AG04449 (cell line): ENCODE measurements at regions not wholly inside any gene's neighbourhood (a gene's known extent, or its start where the extent isn't known, plus 50 kb on each side); places are given as distances from the start of the nearest gene placed in this dataset.

ENCODE experiments used
- CTCF ChIA-PET: fragments of 350-600 bp; formaldehyde crosslinking; extraction: SDS; loops from one replicate; lab custom pipeline; 2021; ENCODE audit warnings: antibody characterized with exemption; lab: Yijun Ruan, JAX
- POLR2A ChIA-PET: fragments of 400-600, 350-600 bp; formaldehyde crosslinking; extraction: SDS; loops from one replicate; lab custom pipeline; 2020; ENCODE audit warnings: antibody characterized with exemption, inconsistent platforms; lab: Yijun Ruan, JAX
- DNase-seq: peaks from one replicate; pipeline ENCODE4 v3.0.0-alpha.2; 2010; ENCODE audit warnings: low read depth, low spot score
- H3K4me3 ChIP-seq: 2 replicates; pipeline ENCODE4 v1.5.1; 2011; ENCODE audit warnings: low read depth, mild to moderate bottlenecking, control low read depth, low read length
- TF ChIP-seq, protein P1 (sequence below): IDR thresholded peaks from one replicate; pipeline ENCODE4 v1.5.1; 2011; ENCODE audit warnings: mild to moderate bottlenecking, moderate library complexity, low read length, control low read depth, inconsistent platforms; ENCODE audit not compliant: insufficient read depth; ENCODE audit errors: missing control alignments

GRCh38 chr7:149569726-149570422 is 72.3 kb upstream of the ZNF746 start:
- POLR2A ChIA-PET, result no interaction called here

GRCh38 chr7:149569025-149569725 is 71.6 kb upstream of the ZNF746 start:
- no peak overlapping the region for H3K4me3 ChIP-seq
- ChIA-PET CTCF (interaction anchor here (1.6 kb wide), 1 partner anchor 9 kb away, joined by 5 read pairs; no protein-coding TSS in a partner anchor), POLR2A (no interaction called here)
- DNase-seq, result no peak
- TF ChIP-seq, protein P1, sequence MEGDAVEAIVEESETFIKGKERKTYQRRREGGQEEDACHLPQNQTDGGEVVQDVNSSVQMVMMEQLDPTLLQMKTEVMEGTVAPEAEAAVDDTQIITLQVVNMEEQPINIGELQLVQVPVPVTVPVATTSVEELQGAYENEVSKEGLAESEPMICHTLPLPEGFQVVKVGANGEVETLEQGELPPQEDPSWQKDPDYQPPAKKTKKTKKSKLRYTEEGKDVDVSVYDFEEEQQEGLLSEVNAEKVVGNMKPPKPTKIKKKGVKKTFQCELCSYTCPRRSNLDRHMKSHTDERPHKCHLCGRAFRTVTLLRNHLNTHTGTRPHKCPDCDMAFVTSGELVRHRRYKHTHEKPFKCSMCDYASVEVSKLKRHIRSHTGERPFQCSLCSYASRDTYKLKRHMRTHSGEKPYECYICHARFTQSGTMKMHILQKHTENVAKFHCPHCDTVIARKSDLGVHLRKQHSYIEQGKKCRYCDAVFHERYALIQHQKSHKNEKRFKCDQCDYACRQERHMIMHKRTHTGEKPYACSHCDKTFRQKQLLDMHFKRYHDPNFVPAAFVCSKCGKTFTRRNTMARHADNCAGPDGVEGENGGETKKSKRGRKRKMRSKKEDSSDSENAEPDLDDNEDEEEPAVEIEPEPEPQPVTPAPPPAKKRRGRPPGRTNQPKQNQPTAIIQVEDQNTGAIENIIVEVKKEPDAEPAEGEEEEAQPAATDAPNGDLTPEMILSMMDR, result no peak

More at GRCh38 chr7:149569726-149570422, 72.3 kb upstream of the ZNF746 start:
- no peak for DNase-seq
- H3K4me3 ChIP-seq, result no peak overlapping the region
- CTCF ChIA-PET, result interaction anchor here (1.6 kb wide), 1 partner anchor 10 kb away, joined by 5 read pairs; no protein-coding TSS in a partner anchor
- TF ChIP-seq, protein P1, result no peak

GRCh38 chr7:149568218-149568617 is 70.6 kb upstream of the ZNF746 start:
- TF ChIP-seq, protein P1, result no peak
- DNase-seq, result no peak
- POLR2A ChIA-PET, result no interaction called here
- H3K4me3 ChIP-seq, result no peak overlapping the region
- CTCF ChIA-PET, result interaction anchor here (0.8 to 1.6 kb wide), 2 partner anchors 8 to 30 kb away, joined by 3 to 5 read pairs; no protein-coding TSS in a partner anchor

GRCh38 chr7:149566103-149566502 is 68.5 kb upstream of the ZNF746 start:
- no peak overlapping the region for H3K4me3 ChIP-seq
- no peak for DNase-seq
- POLR2A ChIA-PET, result no interaction called here
- TF ChIP-seq, protein P1, result no peak
- CTCF ChIA-PET, result no interaction called here

DNA sequence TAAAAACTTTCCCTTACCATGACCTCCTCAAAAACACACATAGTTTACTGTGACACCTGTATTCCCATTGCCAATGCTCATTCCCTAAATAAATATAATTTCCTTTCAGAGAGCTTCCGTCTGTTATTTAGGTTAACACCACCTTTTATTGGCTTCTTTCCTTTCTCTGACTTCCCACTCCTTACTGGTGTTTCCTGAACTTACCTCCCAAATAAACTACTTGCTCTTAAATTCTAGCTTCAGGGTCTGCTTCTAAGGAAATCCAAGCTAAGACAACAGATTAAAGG is 67.4 kb upstream of the ZNF746 start:
- TF ChIP-seq, protein P1, result no peak
- DNase-seq, result no peak
- H3K4me3 ChIP-seq, result no peak overlapping the region
- ChIA-PET POLR2A (no interaction called here), CTCF (interaction anchor here (0.8 kb wide), 1 partner anchor 60 kb away, joined by 3 read pairs; no protein-coding TSS in a partner anchor)
